H1 (cell line): ENCODE measurements at regions not wholly inside any gene's neighbourhood (a gene's known extent, or its start where the extent isn't known, plus 50 kb on each side); places are given as distances from the start of the nearest gene placed in this dataset.

ENCODE experiments used
- CTCF ChIA-PET: fragments of 300-600 bp; sonication (Branson Sonifier 250); formaldehyde crosslinking; loops from one replicate; lab custom pipeline; 2021; ENCODE audit not compliant: partially characterized antibody; lab: Charles Lee
- POLR2A ChIA-PET: fragments of 300-600 bp; sonication (Branson Sonifier 250); formaldehyde crosslinking; loops from one replicate; lab custom pipeline; 2021; ENCODE audit warnings: inconsistent platforms; ENCODE audit not compliant: partially characterized antibody; lab: Charles Lee
- DNase-seq, 2 experiments: peaks; one replicate each; pipeline versions ENCODE4 v3.0.0 to v3.0.0-alpha.2; 2010 to 2022; ENCODE audit warnings: low spot score in 2 of 2, low read depth in 1 of 2, mixed read lengths in 1 of 2
- FAIRE-seq: peaks from 2 replicates; lab custom pipeline; 2011; peaks lifted over from hg19 to GRCh38; lab: Jason Lieb, UNC
- H2AFZ ChIP-seq: 2 replicates; pipeline ENCODE4 v1.8.1; 2012; ENCODE audit warnings: low read length, inconsistent platforms
- H2AK5ac ChIP-seq: 2 replicates; pipeline ENCODE4 v1.6.1; 2013; ENCODE audit warnings: low read depth, low read length
- H2BK120ac ChIP-seq: replicated peaks from 2 replicates; pipeline ENCODE3; 2013; ENCODE audit warnings: low read depth, low read length, inconsistent platforms
- H2BK12ac ChIP-seq: 2 replicates; pipeline ENCODE4 v1.6.1; 2013; ENCODE audit warnings: low read depth, low read length
- H2BK15ac ChIP-seq: 2 replicates; pipeline ENCODE4 v1.6.1; 2013; ENCODE audit warnings: low read length
- H2BK20ac ChIP-seq: 2 replicates; pipeline ENCODE4 v1.6.1; 2013; ENCODE audit warnings: low read length
- H2BK5ac ChIP-seq: 2 replicates; pipeline ENCODE4 v1.6.1; 2013; ENCODE audit warnings: low read depth, low read length
- H3K14ac ChIP-seq: 2 replicates; pipeline ENCODE4 v1.6.1; 2013; ENCODE audit warnings: inconsistent platforms; ENCODE audit not compliant: insufficient read length
- H3K18ac ChIP-seq: 2 replicates; pipeline ENCODE4 v1.6.1; 2013; ENCODE audit warnings: low read length; ENCODE audit errors: extremely low read depth
- H3K23ac ChIP-seq: 2 replicates; pipeline ENCODE4 v1.6.1; 2013; ENCODE audit warnings: inconsistent platforms; ENCODE audit not compliant: insufficient read length
- H3K23me2 ChIP-seq: 2 replicates; pipeline ENCODE4 v1.6.1; 2013; ENCODE audit warnings: low read depth, low read length
- H3K27ac ChIP-seq: 2 replicates; pipeline ENCODE4 v1.6.1; 2011; ENCODE audit warnings: low read depth, low read length, inconsistent platforms
- H3K27me3 ChIP-seq, 4 experiments: replicated peaks in 1 of 4; 1 replicate in 1 of 4; 2 replicates in 3 of 4; pipeline versions ENCODE4 v1.6.1 to v1.8.1; 2011 to 2013; ENCODE audit warnings: low read length in 3 of 4, mild to moderate bottlenecking in 3 of 4, inconsistent platforms in 2 of 4, mixed read lengths in 2 of 4, moderate library complexity in 1 of 4; ENCODE audit not compliant: control insufficient read depth in 3 of 4, insufficient read depth in 3 of 4; ENCODE audit errors: extremely low read depth in 1 of 4
- H3K36me3 ChIP-seq, 4 experiments: 2 replicates each; pipeline versions ENCODE4 v1.6.1 to v1.8.1; 2011 to 2013; ENCODE audit warnings: mild to moderate bottlenecking in 4 of 4, low read length in 3 of 4, moderate library complexity in 2 of 4, control low read depth in 1 of 4, inconsistent platforms in 1 of 4; ENCODE audit not compliant: insufficient read depth in 4 of 4, control insufficient read depth in 2 of 4
- H3K4ac ChIP-seq: replicated peaks from 2 replicates; pipeline ENCODE3; 2013; ENCODE audit warnings: low read length, low read depth, mixed read lengths, inconsistent platforms; ENCODE audit not compliant: insufficient read length
- H3K4me1 ChIP-seq, 4 experiments: replicated peaks in 1 of 4; 1 replicate in 1 of 4; 2 replicates in 3 of 4; pipeline versions ENCODE4 v1.6.1 to v1.8.1; 2011 to 2013; ENCODE audit warnings: low read length in 3 of 4, inconsistent platforms in 2 of 4, mixed read lengths in 1 of 4; ENCODE audit not compliant: insufficient read depth in 4 of 4, control insufficient read depth in 3 of 4
- H3K4me2 ChIP-seq, 2 experiments: 2 replicates each; pipeline versions ENCODE4 v1.6.1 to v1.8.1; 2011 to 2013; ENCODE audit warnings: low read depth in 2 of 2, low read length in 2 of 2, control low read depth in 1 of 2, inconsistent platforms in 1 of 2, mild to moderate bottlenecking in 1 of 2; ENCODE audit not compliant: insufficient read depth in 1 of 2
- H3K4me3 ChIP-seq, 4 experiments: fragments of 200-600, 300-600 bp in 1 of 4; sonication (generic), shearing (Covaris generic), sonication (Bioruptor Twin) in 1 of 4; 2 replicates each; pipeline versions ENCODE4 v1.5.1 to v1.8.1; 2011 to 2016; ENCODE audit warnings: low read length in 4 of 4, low read depth in 3 of 4, control low read depth in 2 of 4, inconsistent platforms in 2 of 4, mild to moderate bottlenecking in 2 of 4, mixed read lengths in 1 of 4, moderate library complexity in 1 of 4; ENCODE audit not compliant: insufficient read depth in 2 of 4; ENCODE audit errors: extremely low read depth in 1 of 4
- H3K56ac ChIP-seq: replicated peaks from 2 replicates; pipeline ENCODE3; 2013; ENCODE audit warnings: low read depth, mild to moderate bottlenecking, mixed read lengths, low read length, inconsistent platforms; ENCODE audit not compliant: insufficient read length
- H3K79me1 ChIP-seq: 2 replicates; pipeline ENCODE4 v1.6.1; 2013; ENCODE audit warnings: low read depth, low read length, control low read depth
- H3K79me2 ChIP-seq, 2 experiments: 2 replicates each; pipeline versions ENCODE4 v1.6.1 to v1.8.1; 2012 to 2013; ENCODE audit warnings: low read length in 2 of 2, mild to moderate bottlenecking in 2 of 2, inconsistent platforms in 1 of 2; ENCODE audit not compliant: insufficient read depth in 2 of 2, control insufficient read depth in 1 of 2
- H3K9ac ChIP-seq, 4 experiments: replicated peaks in 1 of 4; 1 replicate in 1 of 4; 2 replicates in 3 of 4; pipeline versions ENCODE4 v1.6.1 to v1.8.1; 2011 to 2013; ENCODE audit warnings: low read depth in 3 of 4, low read length in 3 of 4, control low read depth in 2 of 4, mild to moderate bottlenecking in 2 of 4, moderate library complexity in 2 of 4, inconsistent platforms in 1 of 4; ENCODE audit errors: extremely low read depth in 1 of 4
- H3K9me3 ChIP-seq, 2 experiments: 2 replicates each; pipeline versions ENCODE4 v1.6.1 to v1.8.1; 2012 to 2013; ENCODE audit warnings: mild to moderate bottlenecking in 2 of 2, moderate library complexity in 2 of 2, control low read depth in 1 of 2, inconsistent platforms in 1 of 2, low read depth in 1 of 2, low read length in 1 of 2, mixed read lengths in 1 of 2; ENCODE audit not compliant: insufficient read depth in 2 of 2
- H4K20me1 ChIP-seq, 2 experiments: replicated peaks in 1 of 2; 2 replicates each; pipeline versions ENCODE3 to v1.8.1; 2011 to 2013; ENCODE audit warnings: inconsistent platforms in 2 of 2, low read length in 2 of 2, mild to moderate bottlenecking in 1 of 2; ENCODE audit not compliant: insufficient read depth in 2 of 2, control insufficient read depth in 1 of 2
- H4K5ac ChIP-seq: 2 replicates; pipeline ENCODE4 v1.6.1; 2013; ENCODE audit warnings: low read length, low read depth, mixed read lengths, inconsistent platforms; ENCODE audit not compliant: insufficient read length
- H4K8ac ChIP-seq: 2 replicates; pipeline ENCODE4 v1.8.0; 2013; ENCODE audit warnings: mild to moderate bottlenecking, moderate library complexity, low read length, inconsistent platforms; ENCODE audit not compliant: insufficient read depth; ENCODE audit errors: extremely low read depth
- H4K91ac ChIP-seq: replicated peaks from 2 replicates; pipeline ENCODE3; 2013; ENCODE audit warnings: low read length, mixed read lengths, inconsistent platforms; ENCODE audit not compliant: insufficient read length
- ATF2 ChIP-seq: IDR thresholded peaks from 2 replicates; pipeline ENCODE4 v1.6.1; 2012; ENCODE audit warnings: low read length, inconsistent platforms
- ATF3 ChIP-seq: IDR thresholded peaks from 2 replicates; pipeline ENCODE4 v1.6.1; 2011; ENCODE audit warnings: low read depth, mild to moderate bottlenecking, low read length; ENCODE audit not compliant: insufficient read depth
- BACH1 ChIP-seq: IDR thresholded peaks from 2 replicates; pipeline ENCODE4 v1.6.1; 2012; ENCODE audit warnings: low read length, improper control_type of control experiment
- BRCA1 ChIP-seq: IDR thresholded peaks from 2 replicates; pipeline ENCODE4 v1.6.1; 2012; ENCODE audit warnings: low read depth, low read length, improper control_type of control experiment
- CBX5 ChIP-seq: fragments of 300-800, 300-1000 bp; sonication (generic); IDR thresholded peaks from 2 replicates; pipeline ENCODE4 v1.7.1; 2016; ENCODE audit warnings: antibody characterized with exemption, low read length, low read depth
- CEBPB ChIP-seq: IDR thresholded peaks from 2 replicates; pipeline ENCODE4 v1.6.1; 2012; ENCODE audit warnings: low read depth, low read length
- EGR1 ChIP-seq: IDR thresholded peaks from 2 replicates; pipeline ENCODE4 v1.6.1; 2011; ENCODE audit warnings: low read depth, low read length, borderline replicate concordance
- FOSL1 ChIP-seq: IDR thresholded peaks from 2 replicates; pipeline ENCODE4 v1.6.1; 2011; ENCODE audit warnings: mild to moderate bottlenecking, low read depth, low read length, moderate library complexity; ENCODE audit not compliant: insufficient read depth
- JUN ChIP-seq: IDR thresholded peaks from 2 replicates; pipeline ENCODE4 v1.6.1; 2011; ENCODE audit warnings: low read depth, mild to moderate bottlenecking, improper control_type of control experiment, low read length
- MAFK ChIP-seq: IDR thresholded peaks from 2 replicates; pipeline ENCODE4 v1.6.1; 2012; ENCODE audit warnings: low read depth, mild to moderate bottlenecking, improper control_type of control experiment, low read length
- NRF1 ChIP-seq: IDR thresholded peaks from 2 replicates; pipeline ENCODE4 v1.6.1; 2011; ENCODE audit warnings: mild to moderate bottlenecking, low read depth, low read length, improper control_type of control experiment
- RFX5 ChIP-seq: IDR thresholded peaks from 2 replicates; pipeline ENCODE4 v1.6.1; 2011; ENCODE audit warnings: low read depth, low read length, improper control_type of control experiment, borderline replicate concordance
- SP2 ChIP-seq: IDR thresholded peaks from 2 replicates; pipeline ENCODE4 v1.6.1; 2012; ENCODE audit warnings: mild to moderate bottlenecking, low read length, inconsistent platforms
- ZNF274 ChIP-seq: IDR thresholded peaks from 2 replicates; pipeline ENCODE4 v1.7.0; 2012; ENCODE audit warnings: low read length, borderline replicate concordance; ENCODE audit errors: extremely low read depth
- WGBS, 2 experiments: shearing (Covaris generic) in 1 of 2; methylation state at CpG; one replicate each; pipeline versions ENCODE4 v1.1.6 to v1.1.7; 2013 to 2015; ENCODE audit warnings: low lambda C conversion rate in 2 of 2, mixed read lengths in 2 of 2, inconsistent platforms in 1 of 2, low coverage in 1 of 2, missing lambda C conversion rate in 1 of 2; ENCODE audit not compliant: insufficient replicate concordance in 2 of 2, insufficient coverage in 1 of 2, insufficient read length in 1 of 2; ENCODE audit errors: extremely low coverage in 1 of 2, missing lambda C conversion rate in 1 of 2; 5-methylcytosine and 5-hydroxymethylcytosine counted together

- no peak overlapping the region for H2AFZ ChIP-seq
- no peak overlapping the region for H3K4ac ChIP-seq
- H4K91ac ChIP-seq: no peak overlapping the region
- H3K9me3 ChIP-seq: no peaks in the 10 kb centered on the region
- H2AK5ac ChIP-seq: no peak overlapping the region
- ChIA-PET POLR2A (no interaction called here), CTCF (interaction anchor here (1.0 to 1.5 kb wide), 2 partner anchors 22 to 147 kb away, joined by 4 read pairs; no protein-coding TSS in a partner anchor)
- H3K79me1 ChIP-seq: no peaks in the 10 kb centered on the region
- H2BK20ac ChIP-seq: no peak overlapping the region
- no peaks in the 10 kb centered on the region for H3K36me3 ChIP-seq
- H3K27me3 ChIP-seq: no peaks in the 10 kb centered on the region
- no peaks in the 10 kb centered on the region; the same call in 1 of the 2 replicates for H3K23me2 ChIP-seq
- no peak overlapping the region for H4K5ac ChIP-seq
- H3K18ac ChIP-seq: no peak overlapping the region
- no peak overlapping the region for H3K23ac ChIP-seq
- H3K56ac ChIP-seq: no peak overlapping the region
- no peaks in the 10 kb centered on the region for H4K20me1 ChIP-seq
- H3K79me2 ChIP-seq: no peaks in the 10 kb centered on the region
- no peak overlapping the region for H2BK12ac ChIP-seq
- no peak overlapping the region for H3K14ac ChIP-seq
- 90% methylated on average over 4 of the region's 4 CpGs; no CpG with 5 or more reads in 1 of the 2 experiments for WGBS, 2 experiments
- H2BK15ac ChIP-seq: no peak overlapping the region
- no peak for FAIRE-seq
- H2BK5ac ChIP-seq: no peak overlapping the region
- no peak overlapping the region for H3K4me2 ChIP-seq
- H4K8ac ChIP-seq: no peak overlapping the region
- H2BK120ac ChIP-seq: no peak overlapping the region
- H3K4me3 ChIP-seq: no peak overlapping the region
- H3K4me1 ChIP-seq: no peaks in the 10 kb centered on the region
- no peak overlapping the region for H3K27ac ChIP-seq
- DNase-seq: no peak
- no peak overlapping the region for H3K9ac ChIP-seq
- TF ChIP-seq NRF1 (no peak), CEBPB (no peak), EGR1 (no peak), CBX5 (no peak), SP2 (no peak), JUN (no peak), FOSL1 (no peak), ATF3 (no peak), ZNF274 (no peak), RFX5 (no peak), BACH1 (no peak), MAFK (no peak), BRCA1 (no peak), ATF2 (no peak)
Observed at GRCh38 chr3:101950510-101950909, 101.2 kb downstream of the NFKBIZ start.
